ENCODE measurements at regions not wholly inside any gene's neighbourhood (a gene's known extent, or its start where the extent isn't known, plus 50 kb on each side); places are given as distances from the start of the nearest gene placed in this dataset.

GRCh38 chr4:135210341-135210740 lies 1008.8 kb upstream of the PABPC4L start:
- Histone ChIP-seq H3K27me3 (no peaks in the 10 kb centered on the region), H3K36me3 (no peaks in the 10 kb centered on the region), H3K27ac (no peak overlapping the region), H3K4me1 (no peaks in the 10 kb centered on the region), H3K9me3 (no peaks in the 10 kb centered on the region), H3K4me3 (no peak overlapping the region)
- TF ChIP-seq POLR2A (IDR thresholded peaks at IDR 0.05) (no peak), EP300 (IDR thresholded peaks at IDR 0.05) (no peak), CTCF (IDR thresholded peaks at IDR 0.05) (no peak), POLR2AphosphoS5 (IDR thresholded peaks at IDR 0.05) (no peak)
- DNase-seq (no peak), ATAC-seq (ENCODE audit: low FRiP score in 2 of 2) (no peak)
- WGBS, 2 donors, result 87% methylated on average over 5 of the region's 5 CpGs

- Histone ChIP-seq H3K27ac (no peak overlapping the region), H3K4me3 (no peak overlapping the region), H3K9me3 (no peaks in the 10 kb centered on the region), H3K27me3 (no peaks in the 10 kb centered on the region), H3K4me1 (no peaks in the 10 kb centered on the region), H3K36me3 (no peaks in the 10 kb centered on the region)
- no peak for TF ChIP-seq POLR2A (IDR thresholded peaks at IDR 0.05)
- no peak for TF ChIP-seq POLR2AphosphoS5 (IDR thresholded peaks at IDR 0.05)
- no peak for TF ChIP-seq CTCF (IDR thresholded peaks at IDR 0.05)
- TF ChIP-seq EP300 (IDR thresholded peaks at IDR 0.05), result no peak
- ATAC-seq (ENCODE audit: low FRiP score in 2 of 2), result no peak
- no peak for DNase-seq
These were observed 1005.9 kb upstream of the PABPC4L start for GRCh38 chr4:135207531-135207930.

GRCh38 chr4:135204311-135204710 lies 1002.7 kb upstream of the PABPC4L start:
- 59 to 74% methylated on average over 3 of the region's 3 CpGs for WGBS, 2 donors
- Histone ChIP-seq H3K27ac (no peak overlapping the region), H3K27me3 (no peaks in the 10 kb centered on the region), H3K9me3 (no peaks in the 10 kb centered on the region), H3K4me1 (no peaks in the 10 kb centered on the region), H3K4me3 (no peak overlapping the region), H3K36me3 (no peaks in the 10 kb centered on the region)
- ATAC-seq (ENCODE audit: low FRiP score in 2 of 2) (no peak), DNase-seq (no peak)
- no peak for TF ChIP-seq CTCF (IDR thresholded peaks at IDR 0.05)
- no peak for TF ChIP-seq POLR2A (IDR thresholded peaks at IDR 0.05)
- TF ChIP-seq EP300 (IDR thresholded peaks at IDR 0.05), result no peak
- no peak for TF ChIP-seq POLR2AphosphoS5 (IDR thresholded peaks at IDR 0.05)

- Histone ChIP-seq H3K4me1 (no peaks in the 10 kb centered on the region), H3K27ac (no peak overlapping the region), H3K9me3 (no peaks in the 10 kb centered on the region), H3K27me3 (no peaks in the 10 kb centered on the region), H3K36me3 (no peaks in the 10 kb centered on the region), H3K4me3 (no peak overlapping the region)
- DNase-seq (no peak), ATAC-seq (ENCODE audit: low FRiP score in 2 of 2) (no peak)
- no peak for TF ChIP-seq POLR2A (IDR thresholded peaks at IDR 0.05)
- no peak for TF ChIP-seq POLR2AphosphoS5 (IDR thresholded peaks at IDR 0.05)
- TF ChIP-seq EP300 (IDR thresholded peaks at IDR 0.05), result no peak
- TF ChIP-seq CTCF (IDR thresholded peaks at IDR 0.05), result no peak
- 81% methylated on average over 5 of the region's 5 CpGs for WGBS, 2 donors
These were observed 999.5 kb upstream of the PABPC4L start for GRCh38 chr4:135201081-135201480.

- Histone ChIP-seq H3K27me3 (no peaks in the 10 kb centered on the region), H3K36me3 (no peaks in the 10 kb centered on the region), H3K9me3 (no peaks in the 10 kb centered on the region), H3K27ac (no peak overlapping the region), H3K4me1 (no peaks in the 10 kb centered on the region), H3K4me3 (no peak overlapping the region)
- DNase-seq, result no peak
- TF ChIP-seq CTCF (IDR thresholded peaks at IDR 0.05), result no peak
- no peak for TF ChIP-seq POLR2A (IDR thresholded peaks at IDR 0.05)
- TF ChIP-seq EP300 (IDR thresholded peaks at IDR 0.05), result no peak
- no peak for TF ChIP-seq POLR2AphosphoS5 (IDR thresholded peaks at IDR 0.05)
- no peak for ATAC-seq (ENCODE audit: low FRiP score in 2 of 2)
- WGBS, 2 donors, result 25 to 49% methylated on average over 1 of the region's 1 CpG
These were observed 996.1 kb upstream of the PABPC4L start for GRCh38 chr4:135197641-135198040.

Measured in upper lobe of left lung (tissue), 6 donors.